A549 (cell line): ENCODE measurements at regions not wholly inside any gene's neighbourhood (a gene's known extent, or its start where the extent isn't known, plus 50 kb on each side); places are given as distances from the start of the nearest gene placed in this dataset.

Experiments
- ATAC-seq, 2 experiments: fragments of 200-7000 bp in 1 of 2; fragments of >200 bp in 1 of 2; cut with Nextera tagmentation in 1 of 2; cut with Tn5 transposase in 1 of 2; 3 replicates each; pipeline versions ENCODE4 v1.8.0 to v1.9.1; 2018 to 2020; ENCODE audit warnings: mild to moderate bottlenecking in 1 of 2, moderate library complexity in 1 of 2
- CTCF ChIA-PET: fragments of 300-600 bp; sonication (Branson Sonifier 250); formaldehyde crosslinking; extraction: SDS; loops from one replicate; lab custom pipeline; 2021; ENCODE audit warnings: antibody characterized with exemption, inconsistent platforms; lab: Yijun Ruan, JAX
- POLR2A ChIA-PET: fragments of 350-600 bp; formaldehyde crosslinking; extraction: SDS; loops from one replicate; lab custom pipeline; 2021; ENCODE audit warnings: antibody characterized with exemption, inconsistent platforms; lab: Yijun Ruan, JAX
- DNase-seq, 2 experiments: peaks; one replicate each; pipeline versions ENCODE4 v3.0.0 to v3.0.0-alpha.2; 2011 to 2016; ENCODE audit warnings: low read depth in 1 of 2, low spot score in 1 of 2
- FAIRE-seq: peaks from 2 replicates; lab custom pipeline; 2011; peaks lifted over from hg19 to GRCh38; lab: Jason Lieb, UNC
- H3K27ac ChIP-seq, 2 experiments: fragments of >200 bp; sonication (Bioruptor Twin); formaldehyde crosslinking; 3 replicates each; pipeline ENCODE4 v1.5.1; 2016 to 2017
- H3K4me1 ChIP-seq: fragments of >200 bp; sonication (Bioruptor Twin); formaldehyde crosslinking; 3 replicates; pipeline ENCODE4 v1.6.1; 2016
- H3K4me2 ChIP-seq: fragments of >200 bp; sonication (Bioruptor Twin); formaldehyde crosslinking; 3 replicates; pipeline ENCODE4 v1.6.1; 2016
- H3K4me3 ChIP-seq: fragments of >200 bp; sonication (Bioruptor Twin); formaldehyde crosslinking; 3 replicates; pipeline ENCODE4 v1.5.1; 2016
- H3K9me3 ChIP-seq: fragments of >200 bp; sonication (Bioruptor Twin); formaldehyde crosslinking; 3 replicates; pipeline ENCODE4 v1.6.1; 2016
- ATOH8 ChIP-seq: fragments of 250-450 bp; sonication (Bioruptor Pico); IDR thresholded peaks from 2 replicates; pipeline ENCODE4 v1.5.0; 2020; ENCODE audit warnings: low read depth, mild to moderate bottlenecking, moderate library complexity
- BCL3 ChIP-seq: fragments of >200 bp; sonication (Bioruptor Twin); formaldehyde crosslinking; IDR thresholded peaks from 3 replicates; pipeline ENCODE4 v1.6.1; 2016
- BHLHE40 ChIP-seq: IDR thresholded peaks from 2 replicates; pipeline ENCODE4 v1.6.1; 2012; ENCODE audit warnings: low read depth, low read length, inconsistent platforms
- CBX8 ChIP-seq: fragments of 200-600 bp; sonication (generic); IDR thresholded peaks from 2 replicates; pipeline ENCODE4 v1.6.1; 2016
- CEBPB ChIP-seq, 2 experiments: fragments of >200 bp in 1 of 2; sonication (Bioruptor Twin) in 1 of 2; formaldehyde crosslinking in 1 of 2; IDR thresholded peaks; 2 replicates each; pipeline ENCODE4 v1.6.1; 2012 to 2016
- E2F6 ChIP-seq: IDR thresholded peaks from 2 replicates; pipeline ENCODE4 v1.6.1; 2012; ENCODE audit warnings: low read depth, borderline replicate concordance
- EHMT2 ChIP-seq: fragments of 200-600 bp; sonication (generic); IDR thresholded peaks from 2 replicates; pipeline ENCODE4 v1.6.1; 2016; ENCODE audit warnings: antibody characterized with exemption, low read depth, mild to moderate bottlenecking, moderate library complexity
- EP300 ChIP-seq, 2 experiments: fragments of >200 bp; sonication (Bioruptor Twin); formaldehyde crosslinking; IDR thresholded peaks; 2 replicates in 1 of 2; 3 replicates in 1 of 2; pipeline ENCODE4 v1.6.1; 2016 to 2017
- ESRRA ChIP-seq: fragments of 150-350 bp; IDR thresholded peaks from 2 replicates; pipeline ENCODE4 v1.6.1; 2014; ENCODE audit warnings: mild to moderate bottlenecking, low read length, borderline replicate concordance
- FOSL2 ChIP-seq, 2 experiments: fragments of 450-650 bp in 1 of 2; fragments of >200 bp in 1 of 2; sonication (Bioruptor Twin) in 1 of 2; formaldehyde crosslinking; IDR thresholded peaks; 2 replicates each; pipeline versions ENCODE4 v1.5.0 to v1.6.1; 2016 to 2020; ENCODE audit warnings: mild to moderate bottlenecking in 1 of 2, moderate library complexity in 1 of 2
- HES2 ChIP-seq: fragments of >200 bp; sonication (Bioruptor Twin); formaldehyde crosslinking; IDR thresholded peaks from 2 replicates; pipeline ENCODE4 v1.6.1; 2016
- HMGXB4 ChIP-seq: fragments of 250-450 bp; sonication (Bioruptor Pico); IDR thresholded peaks from 2 replicates; pipeline ENCODE4 v1.5.0; 2021; ENCODE audit warnings: mild to moderate bottlenecking, moderate library complexity, borderline replicate concordance
- HOXA7 ChIP-seq: fragments of 250-450 bp; sonication (Bioruptor Pico); IDR thresholded peaks from 2 replicates; pipeline ENCODE4 v1.5.0; 2020; ENCODE audit warnings: mild to moderate bottlenecking, moderate library complexity
- HOXB5 ChIP-seq: fragments of 250-450 bp; sonication (Bioruptor Pico); IDR thresholded peaks from 2 replicates; pipeline ENCODE4 v1.5.0; 2020; ENCODE audit warnings: mild to moderate bottlenecking, moderate library complexity
- JUNB ChIP-seq: fragments of >200 bp; sonication (Bioruptor Twin); formaldehyde crosslinking; IDR thresholded peaks from 2 replicates; pipeline ENCODE4 v1.6.1; 2016
- KDM5A ChIP-seq: fragments of 200-600 bp; sonication (generic); IDR thresholded peaks from 2 replicates; pipeline ENCODE4 v1.6.1; 2016; ENCODE audit warnings: antibody characterized with exemption, mild to moderate bottlenecking
- MAX ChIP-seq: IDR thresholded peaks from 2 replicates; pipeline ENCODE4 v1.6.1; 2012
- MYC ChIP-seq: IDR thresholded peaks from 2 replicates; pipeline ENCODE4 v1.6.1; 2012; ENCODE audit warnings: mild to moderate bottlenecking, inconsistent platforms, low read length, improper control_type of control experiment, borderline replicate concordance
- NPAS2 ChIP-seq: fragments of 250-450 bp; sonication (Bioruptor Pico); IDR thresholded peaks from 2 replicates; pipeline ENCODE4 v1.8.0; 2022; ENCODE audit warnings: mild to moderate bottlenecking, moderate library complexity, borderline replicate concordance
- PHF8 ChIP-seq: fragments of 200-600 bp; sonication (generic); IDR thresholded peaks from 2 replicates; pipeline ENCODE4 v1.6.1; 2016; ENCODE audit warnings: low read depth, mild to moderate bottlenecking, antibody characterized with exemption, moderate library complexity, borderline replicate concordance
- POLR2A ChIP-seq: IDR thresholded peaks from 2 replicates; pipeline ENCODE4 v1.6.1; 2012; ENCODE audit warnings: mild to moderate bottlenecking, low read length
- POLR2AphosphoS2 ChIP-seq: conservative IDR thresholded peaks from 2 replicates; pipeline ENCODE4 v1.6.1; 2012; ENCODE audit warnings: low read length, improper control_type of control experiment, inconsistent platforms
- RARB ChIP-seq: fragments of 250-450 bp; sonication (Bioruptor Pico); IDR thresholded peaks from 2 replicates; pipeline ENCODE4 v1.8.0; 2021; ENCODE audit warnings: mild to moderate bottlenecking, moderate library complexity
- RCOR1 ChIP-seq: fragments of 150-350 bp; IDR thresholded peaks from 2 replicates; pipeline ENCODE4 v1.6.1; 2014; ENCODE audit warnings: antibody characterized with exemption, low read length, low read depth
- REST ChIP-seq: fragments of 200-600 bp; sonication (generic); IDR thresholded peaks from 2 replicates; pipeline ENCODE4 v1.6.1; 2016; ENCODE audit warnings: antibody characterized with exemption, mild to moderate bottlenecking, moderate library complexity
- SMC3 ChIP-seq: fragments of >200 bp; sonication (Bioruptor Twin); formaldehyde crosslinking; IDR thresholded peaks from 3 replicates; pipeline ENCODE4 v1.6.1; 2018; ENCODE audit warnings: inconsistent platforms
- TP53 ChIP-seq: fragments of 250-450 bp; sonication (Bioruptor Pico); IDR thresholded peaks from 2 replicates; pipeline ENCODE4 v1.5.0; 2021; ENCODE audit warnings: mild to moderate bottlenecking, moderate library complexity
- ZC3H11A ChIP-seq: fragments of 450-650 bp; IDR thresholded peaks from 2 replicates; pipeline ENCODE4 v1.6.1; 2014; ENCODE audit warnings: antibody characterized with exemption, mild to moderate bottlenecking
- ZFP36 ChIP-seq: fragments of 450-650 bp; IDR thresholded peaks from 2 replicates; pipeline ENCODE4 v1.6.1; 2014; ENCODE audit warnings: borderline replicate concordance; ENCODE audit not compliant: partially characterized antibody
- ZNF302 ChIP-seq: fragments of 250-450 bp; sonication (Bioruptor Pico); IDR thresholded peaks from 2 replicates; pipeline ENCODE4 v1.9.0; 2021; ENCODE audit warnings: inconsistent platforms, mild to moderate bottlenecking, moderate library complexity
- ZSCAN20 ChIP-seq: fragments of 250-450 bp; sonication (Bioruptor Pico); IDR thresholded peaks from 2 replicates; pipeline ENCODE4 v1.8.0; 2022; ENCODE audit warnings: mild to moderate bottlenecking, moderate library complexity
- WGBS: methylation state at CpG from one replicate; pipeline ENCODE4 v1.1.6; 2017; ENCODE audit errors: missing lambda C conversion rate; 5-methylcytosine and 5-hydroxymethylcytosine counted together

- ATAC-seq (no peak), DNase-seq (no peak), FAIRE-seq (no peak)
- Histone ChIP-seq H3K4me3 (no peak overlapping the region), H3K27ac (0 out of 6 replicates have a peak overlapping the region, but pooled peaks of 1 of the 2 experiments have one; percentile 41), H3K4me1 (peaks cover 8% of the 10 kb centered on the region), H3K9me3 (no peaks in the 10 kb centered on the region), H3K4me2 (no peak overlapping the region)
- TF ChIP-seq PHF8 (no peak), POLR2AphosphoS2 (no peak), KDM5A (no peak), ATOH8 (CRISPR knock-in tag) (no peak), CBX8 (no peak), ESRRA (no peak), HMGXB4 (CRISPR knock-in tag) (no peak), MAX (no peak), ZFP36 (no peak), ZSCAN20 (CRISPR knock-in tag) (no peak), REST (no peak), ZC3H11A (no peak), EP300 (IDR thresholded peaks at IDR 0.05) (no peak)
- ChIA-PET CTCF (no interaction called here), POLR2A (no interaction called here)
- 83% methylated on average over 6 of the region's 6 CpGs for WGBS
Measured at GRCh38 chr20:51902933-51903332, 100.6 kb upstream of the SALL4 start.

- 88% methylated on average over 3 of the region's 3 CpGs for WGBS
- no peak overlapping the region for H3K4me2 ChIP-seq
- TF ChIP-seq TP53 (CRISPR knock-in tag) (no peak), EHMT2 (no peak), ZC3H11A (no peak), BHLHE40 (no peak), HOXA7 (CRISPR knock-in tag) (no peak), JUNB (no peak), ZNF302 (CRISPR knock-in tag) (no peak), SMC3 (no peak), BCL3 (no peak), FOSL2 (IDR thresholded peaks at IDR 0.05) (no peak), FOSL2 (CRISPR knock-in tag; IDR thresholded peaks at IDR 0.05) (no peak), RARB (no peak), NPAS2 (no peak), CEBPB (IDR thresholded peaks at IDR 0.05) (no peak), POLR2A (no peak), HES2 (no peak), MYC (no peak), E2F6 (no peak), POLR2AphosphoS2 (no peak), HOXB5 (CRISPR knock-in tag) (no peak), RCOR1 (no peak)
- FAIRE-seq (no peak), ATAC-seq (no peak), DNase-seq (no peak)
- H3K4me1 ChIP-seq: peaks cover 8% of the 10 kb centered on the region
- ChIA-PET CTCF (interaction anchor here (1.1 to 1.5 kb wide), 4 partner anchors 28 to 113 kb away, joined by 3 to 5 read pairs (median 4); no protein-coding TSS in a partner anchor), POLR2A (no interaction called here)
- H3K27ac ChIP-seq: no peak overlapping the region
- no peaks in the 10 kb centered on the region for H3K9me3 ChIP-seq
- no peak overlapping the region for H3K4me3 ChIP-seq
Measured at GRCh38 chr20:51900443-51900842, 98.1 kb upstream of the SALL4 start.
